GM12892 (cell line): ENCODE measurements at regions not wholly inside any gene's neighbourhood (a gene's known extent, or its start where the extent isn't known, plus 50 kb on each side); places are given as distances from the start of the nearest gene placed in this dataset.
"Not testable (repeated sequence)": the region's sequence is repeated elsewhere in the genome, so short reads cannot be mapped to it uniquely, and the experiment has no call there.

Experiments used
- DNase-seq: peaks from one replicate; pipeline ENCODE4 v3.0.0; 2011; ENCODE audit not compliant: insufficient read length
- FAIRE-seq: peaks from 2 replicates; lab custom pipeline; 2011; peaks lifted over from hg19 to GRCh38; lab: Jason Lieb, UNC
- POLR2A ChIP-seq: IDR thresholded peaks from 2 replicates; pipeline ENCODE4 v1.6.1; 2011; ENCODE audit warnings: low read depth, low read length, control low read depth
- POLR2AphosphoS5 ChIP-seq: IDR thresholded peaks from 2 replicates; pipeline ENCODE4 v1.6.1; 2011; ENCODE audit warnings: low read depth, low read length, control low read depth
- TAF1 ChIP-seq: IDR thresholded peaks from 2 replicates; pipeline ENCODE4 v1.6.1; 2011; ENCODE audit warnings: low read depth, mild to moderate bottlenecking, control low read depth, low read length, borderline replicate concordance

DNA sequence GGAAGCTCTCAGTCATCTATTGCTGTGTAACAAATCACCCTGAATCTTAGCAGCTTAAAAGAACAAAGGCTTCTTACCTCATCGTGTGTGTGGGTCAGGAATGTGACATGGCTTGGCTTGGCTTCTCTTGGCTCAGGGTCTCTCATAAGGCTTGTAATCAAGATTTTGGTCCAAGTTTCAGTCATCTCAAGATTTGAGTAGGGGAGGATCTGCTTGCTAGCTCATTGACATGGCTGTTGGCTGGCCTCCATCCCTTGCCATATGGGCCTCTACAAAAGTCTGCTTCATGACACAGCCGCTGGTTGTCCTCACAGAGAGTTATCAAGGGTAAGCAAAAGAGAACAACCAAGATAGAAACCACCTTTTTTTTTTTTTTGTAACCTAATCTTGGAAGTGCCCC lies 207.7 kb downstream of the PTPRC start:
- DNase-seq (no peak), FAIRE-seq (no peak)

DNA sequence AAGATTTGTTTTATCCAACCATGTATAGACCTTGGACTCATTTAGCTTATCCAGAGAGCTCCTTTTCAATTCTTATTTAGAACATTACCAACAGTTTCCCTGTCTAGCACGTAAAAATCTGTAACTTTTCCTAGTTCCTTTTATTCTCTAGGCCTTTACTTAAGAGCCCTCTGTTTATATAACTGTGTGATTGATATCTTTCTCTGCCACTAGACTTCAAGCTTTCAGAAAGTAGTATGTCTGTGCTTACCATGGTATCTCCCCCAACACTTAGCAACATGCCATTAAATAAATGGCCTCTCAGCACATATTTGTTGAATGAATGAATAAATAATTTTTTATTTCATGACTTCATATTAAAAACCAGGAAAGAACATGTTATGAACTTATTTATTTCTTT lies 209.4 kb downstream of the PTPRC start:
- DNase-seq (no peak), FAIRE-seq (no peak)

More for the DNA sequence above, 207.7 kb downstream of the PTPRC start:
- TF ChIP-seq TAF1: no peak
- TF ChIP-seq POLR2AphosphoS5: no peak
- no peak for TF ChIP-seq POLR2A

DNA sequence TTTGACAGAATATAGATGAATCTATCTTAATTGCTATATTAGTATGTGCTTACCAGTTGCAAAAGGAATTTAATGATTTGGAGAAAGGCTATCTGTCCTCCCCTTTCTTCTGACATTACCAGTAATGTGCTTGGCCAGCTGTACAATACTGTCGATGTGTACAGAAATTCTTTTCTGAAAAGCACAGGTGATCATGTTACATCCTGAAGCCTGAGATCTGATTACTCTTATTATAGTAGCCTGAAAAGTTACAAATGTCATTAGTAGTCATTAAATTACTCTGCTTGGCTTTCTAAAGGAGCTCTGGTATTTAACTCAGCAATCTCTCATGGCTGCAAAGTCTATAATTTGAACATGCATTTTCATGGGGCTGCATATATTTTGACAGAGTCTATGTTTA lies 209.8 kb downstream of the PTPRC start:
- DNase-seq: no peak
- FAIRE-seq: no peak
- TF ChIP-seq POLR2AphosphoS5: no peak
- no peak for TF ChIP-seq TAF1
- TF ChIP-seq POLR2A: no peak

More for the DNA sequence above, 209.4 kb downstream of the PTPRC start:
- TF ChIP-seq TAF1 (no peak), POLR2AphosphoS5 (no peak), POLR2A (no peak)

DNA sequence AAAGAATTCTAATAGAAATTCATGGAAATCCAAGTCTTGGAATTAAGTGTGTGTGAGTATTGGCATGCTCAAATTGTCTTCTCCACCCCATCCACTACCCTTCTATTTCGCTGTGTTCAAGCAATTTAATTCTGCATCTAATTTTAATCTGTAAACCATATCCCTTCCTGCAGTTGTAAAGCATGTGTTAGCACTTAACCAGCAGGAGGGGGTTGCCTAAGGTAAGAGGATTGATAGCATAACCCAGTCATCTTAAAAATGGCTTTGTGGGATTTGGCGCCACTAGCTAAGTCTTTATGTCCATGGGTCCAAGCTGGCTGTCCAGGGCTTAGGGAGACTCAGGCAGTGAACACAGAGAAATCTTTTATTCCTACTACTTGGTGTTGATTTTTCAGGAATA lies 210.3 kb downstream of the PTPRC start:
- FAIRE-seq: no peak
- no peak for DNase-seq
- TF ChIP-seq TAF1 (no peak), POLR2A (no peak), POLR2AphosphoS5 (no peak)

DNA sequence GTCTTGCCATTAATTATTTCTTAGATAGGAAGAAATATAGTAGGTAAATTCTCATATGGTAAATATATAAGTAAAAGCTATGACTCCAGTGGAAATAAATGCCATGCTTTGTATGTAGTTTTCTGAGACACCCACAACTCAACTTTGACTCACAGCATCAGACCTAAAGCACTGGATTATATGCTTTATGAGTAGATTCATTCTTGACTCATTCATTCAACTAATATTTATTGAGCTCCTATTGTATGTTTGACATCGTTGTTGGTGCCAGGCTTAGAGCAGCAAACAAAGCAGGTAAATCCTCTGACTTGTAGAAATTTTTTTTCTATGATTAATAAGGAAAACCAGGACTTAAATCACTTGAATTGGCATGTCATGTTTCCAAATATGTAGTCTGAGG lies 211.4 kb downstream of the PTPRC start:
- no peak for TF ChIP-seq POLR2AphosphoS5
- TF ChIP-seq TAF1: no peak
- TF ChIP-seq POLR2A: no peak
- FAIRE-seq: no peak
- DNase-seq: no peak

DNA sequence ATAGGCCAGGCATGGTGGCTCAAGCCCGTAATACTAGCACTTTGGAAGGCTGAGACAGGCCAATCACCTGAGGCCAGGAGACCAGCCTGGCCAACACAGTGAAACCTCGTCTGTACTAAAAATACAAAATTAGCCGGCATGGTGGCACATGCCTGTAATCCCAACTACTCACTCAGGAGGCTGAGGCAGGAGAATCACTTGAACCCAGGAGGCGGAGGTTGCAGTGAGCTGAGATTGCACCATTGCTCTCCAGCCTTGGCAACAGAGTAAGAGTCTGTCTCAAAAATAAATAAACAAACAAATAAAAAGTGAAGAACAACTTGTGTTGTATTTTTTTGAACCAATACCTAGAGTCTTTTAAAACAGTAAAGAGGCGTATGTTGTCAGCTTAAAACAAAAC lies 212.1 kb downstream of the PTPRC start:
- not testable (repeated sequence) for DNase-seq, FAIRE-seq

DNA sequence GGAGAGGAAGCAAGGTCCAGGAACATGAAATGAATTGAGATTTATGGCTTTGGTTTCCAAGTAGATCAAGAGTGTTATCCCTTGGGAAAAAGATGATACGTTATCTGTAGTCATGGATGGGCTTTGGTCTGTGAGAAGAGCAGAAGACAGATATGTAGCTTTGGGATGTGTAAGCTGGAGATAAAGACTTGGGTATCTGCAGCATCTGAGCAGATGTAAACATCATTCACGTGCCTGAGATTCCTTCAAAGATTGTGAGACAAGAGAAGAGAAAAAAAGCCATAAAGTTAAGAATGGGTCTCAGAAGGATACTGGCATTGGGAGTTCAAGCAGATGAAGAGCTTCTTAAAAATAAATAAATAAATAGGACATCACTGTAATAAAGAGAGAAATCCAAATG lies 217.8 kb downstream of the PTPRC start:
- FAIRE-seq (no peak), DNase-seq (no peak)
- no peak for TF ChIP-seq POLR2A
- no peak for TF ChIP-seq POLR2AphosphoS5
- TF ChIP-seq TAF1: no peak

DNA sequence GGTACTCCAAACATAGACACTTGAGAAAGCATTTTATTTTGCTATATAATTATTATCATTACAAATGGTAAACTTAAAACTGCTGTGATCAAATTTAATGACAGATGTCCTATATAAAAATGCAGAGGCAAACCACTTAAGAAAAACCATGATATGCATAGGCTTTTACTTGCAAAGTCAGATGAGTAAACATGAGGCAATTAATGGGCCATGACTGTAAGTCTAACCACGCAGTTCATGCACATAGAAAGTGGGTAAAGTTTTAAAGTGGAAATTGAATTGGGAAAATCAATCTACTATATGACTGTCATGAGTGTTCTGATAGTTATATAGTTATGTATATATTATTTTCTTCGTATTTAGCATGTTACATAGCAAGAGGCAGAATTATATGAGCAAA lies 219.2 kb downstream of the PTPRC start:
- DNase-seq (no peak), FAIRE-seq (no peak)
- TF ChIP-seq POLR2AphosphoS5: no peak
- TF ChIP-seq TAF1: no peak
- no peak for TF ChIP-seq POLR2A

DNA sequence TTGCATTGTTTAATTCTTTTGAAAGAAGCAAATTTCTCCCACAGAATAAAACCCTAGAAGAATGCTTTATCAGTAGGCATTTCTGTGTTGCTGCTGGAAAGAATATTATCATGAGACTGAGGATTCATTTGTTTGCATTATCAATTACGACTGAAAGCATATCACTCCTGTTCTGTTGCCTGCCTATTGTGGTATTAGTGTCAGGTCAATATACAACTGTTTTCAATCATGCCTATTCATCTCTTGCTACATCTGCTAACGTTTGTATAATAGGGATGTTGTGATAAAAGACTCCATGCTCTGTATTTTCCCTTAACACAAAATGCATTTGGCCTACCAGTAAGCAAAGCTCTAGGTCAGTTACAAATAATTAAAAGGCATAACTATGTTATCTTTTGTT lies 221.5 kb downstream of the PTPRC start:
- FAIRE-seq (peak; percentile 51), DNase-seq (no peak)
- TF ChIP-seq TAF1 (no peak), POLR2A (no peak), POLR2AphosphoS5 (no peak)

DNA sequence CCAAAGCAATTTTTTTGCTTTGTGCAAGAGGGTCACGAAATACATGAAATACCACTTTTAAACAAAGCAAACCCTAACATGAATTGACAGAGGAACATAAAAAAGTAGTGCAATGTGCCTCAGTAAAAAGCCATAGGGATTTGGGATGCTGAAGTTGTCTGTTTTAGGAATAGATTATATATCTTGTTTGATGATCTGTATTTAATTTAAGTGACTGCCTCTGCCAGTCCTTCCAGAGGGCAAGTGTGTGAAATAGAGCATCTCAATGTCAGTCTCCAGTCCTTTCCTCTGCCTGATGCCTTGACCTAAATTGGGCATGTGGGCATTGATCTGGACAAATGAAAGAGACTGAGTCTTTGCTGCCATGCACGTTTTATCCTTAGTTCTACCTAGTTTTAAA lies 222.8 kb downstream of the PTPRC start:
- FAIRE-seq (peak; percentile 17), DNase-seq (no peak)
- TF ChIP-seq POLR2A: no peak
- TF ChIP-seq POLR2AphosphoS5: no peak
- no peak for TF ChIP-seq TAF1

DNA sequence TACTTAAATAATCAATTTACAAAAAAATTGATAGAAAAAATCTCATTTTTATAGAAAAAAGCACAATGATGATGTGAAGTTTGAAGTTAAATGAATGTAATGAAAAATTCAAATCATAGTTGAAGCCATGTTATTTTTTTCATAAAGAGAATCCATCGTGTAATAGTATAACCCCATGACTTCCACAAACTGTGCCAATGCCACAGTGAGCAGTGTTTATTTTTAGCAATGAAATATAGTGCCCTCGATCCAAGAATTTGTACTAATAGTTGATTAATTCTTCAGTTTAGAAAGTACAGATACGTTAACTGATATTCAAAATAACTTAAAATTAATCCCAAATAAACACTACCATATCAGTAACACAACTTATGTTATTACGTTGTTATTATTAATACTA lies 225.9 kb downstream of the PTPRC start:
- TF ChIP-seq TAF1: no peak
- TF ChIP-seq POLR2AphosphoS5: no peak
- no peak for TF ChIP-seq POLR2A
- FAIRE-seq (no peak), DNase-seq (no peak)

DNA sequence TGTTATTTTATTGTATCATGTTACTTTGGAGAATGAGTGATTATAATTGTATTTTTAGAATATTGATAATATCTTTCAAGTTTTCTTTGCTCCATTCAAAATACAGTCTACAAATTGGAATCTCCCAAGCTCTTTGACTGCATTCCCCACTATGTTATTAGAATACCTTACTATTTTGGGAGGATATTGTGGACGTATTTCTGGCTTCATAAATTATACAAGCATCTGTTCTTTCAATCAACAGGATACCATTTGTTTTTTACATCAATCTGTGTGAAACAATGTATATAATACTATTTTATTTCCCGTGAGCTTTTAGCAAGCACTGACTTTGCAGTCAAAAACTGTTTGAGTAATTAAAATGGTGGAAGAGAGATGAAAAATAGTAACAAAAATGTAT lies 226.5 kb downstream of the PTPRC start:
- FAIRE-seq: no peak
- no peak for DNase-seq
- TF ChIP-seq POLR2AphosphoS5 (no peak), POLR2A (no peak), TAF1 (no peak)

DNA sequence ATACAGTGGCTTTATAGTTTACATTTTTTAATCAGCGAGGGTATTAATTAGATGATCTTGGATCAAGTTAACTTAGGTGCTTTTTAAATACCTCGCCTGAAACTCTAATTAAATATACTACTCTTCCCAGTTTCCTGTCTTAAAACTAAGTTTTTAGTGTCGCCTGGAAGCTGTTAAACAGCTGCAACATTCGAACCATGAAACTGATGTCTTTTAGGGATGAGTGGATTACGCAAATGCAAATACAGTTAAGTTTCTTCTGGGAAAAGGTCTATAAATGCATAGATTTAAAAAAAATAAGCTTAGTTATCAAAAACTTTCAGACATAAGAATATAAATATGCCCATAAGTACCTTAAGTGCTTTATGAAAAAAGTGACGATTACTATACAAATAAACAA lies 228.3 kb downstream of the PTPRC start:
- DNase-seq: no peak
- no peak for FAIRE-seq
- TF ChIP-seq POLR2A (no peak), POLR2AphosphoS5 (no peak), TAF1 (no peak)

DNA sequence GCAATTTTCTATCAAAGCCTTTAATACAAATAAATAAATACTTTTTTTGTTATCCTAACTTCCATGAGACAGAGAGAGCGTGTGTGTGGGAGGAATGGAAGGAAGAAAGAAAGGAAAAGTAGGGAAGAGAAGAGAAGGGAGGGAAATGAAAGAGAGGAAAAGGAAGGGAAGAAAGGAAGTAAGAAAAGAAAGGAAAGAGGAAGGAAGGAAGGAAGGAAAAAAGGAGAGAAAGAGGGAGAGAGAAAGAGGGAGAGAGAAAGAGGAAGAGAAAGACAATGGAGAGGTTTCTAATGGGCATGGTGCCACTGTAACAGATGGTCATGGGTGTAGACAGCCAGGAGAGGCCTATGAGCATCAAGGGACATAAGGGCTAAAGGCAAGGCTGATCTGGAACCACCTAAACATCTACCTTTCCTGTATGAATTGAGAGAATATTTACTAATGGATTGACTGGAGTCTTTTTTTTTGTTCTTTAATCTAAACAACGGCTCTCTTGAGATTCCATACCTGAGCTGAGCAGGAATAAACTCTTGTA lies 234.9 kb downstream of the PTPRC start:
- TF ChIP-seq TAF1 (no peak), POLR2A (no peak), POLR2AphosphoS5 (no peak)
- DNase-seq (no peak), FAIRE-seq (peak; percentile 24)
